ENCODE measurements at regions not wholly inside any gene's neighbourhood (a gene's known extent, or its start where the extent isn't known, plus 50 kb on each side); places are given as distances from the start of the nearest gene placed in this dataset.

GRCh38 chr6:133632906-133633305 is 256.0 kb upstream of the TCF21 start:
- Histone ChIP-seq H3K9ac (ENCODE audit: extremely low read depth, low read length, poor library complexity, severe bottlenecking) (no peak overlapping the region), H3K27me3 (ENCODE audit: control insufficient read depth, insufficient read depth, low read length, poor library complexity, severe bottlenecking) (no peaks in the 10 kb centered on the region), H3K27ac (ENCODE audit: low read depth, low read length) (no peak overlapping the region), H3K36me3 (ENCODE audit: control insufficient read depth, insufficient read depth, low read length) (no peaks in the 10 kb centered on the region), H3K4me3 (ENCODE audit: low read length) (no peak overlapping the region), H3K4me1 (ENCODE audit: control insufficient read depth, insufficient read depth, low read length) (peaks cover 2% of the 10 kb centered on the region), H3K9me3 (ENCODE audit: control insufficient read depth, low read length) (no peaks in the 10 kb centered on the region)
- TF ChIP-seq CTCF (conservative IDR thresholded peaks at IDR 0.05), result no peak
- Mint-ChIP-seq H3K27ac (no peak overlapping the region), H3K27me3 (ENCODE audit: insufficient read depth) (no peaks in the 10 kb centered on the region), H3K4me3 (no peak overlapping the region), H3K4me1 (no peaks in the 10 kb centered on the region), H3K9me3 (no peaks in the 10 kb centered on the region), H3K36me3 (ENCODE audit: low read depth) (no peaks in the 10 kb centered on the region)
- DNase-seq, result no peak
- WGBS, 2 experiments (ENCODE audit: insufficient coverage in 1 of 2, insufficient read length in 1 of 2), result 100% methylated on average over 2 of the region's 2 CpGs; no CpG with 5 or more reads in 1 of the 2 experiments

GRCh38 chr6:133634474-133634873 is 254.4 kb upstream of the TCF21 start:
- Mint-ChIP-seq H3K9me3 (peaks cover 7% of the 10 kb centered on the region), H3K27me3 (ENCODE audit: insufficient read depth) (no peaks in the 10 kb centered on the region), H3K4me3 (no peak overlapping the region), H3K4me1 (no peaks in the 10 kb centered on the region), H3K36me3 (ENCODE audit: low read depth) (no peaks in the 10 kb centered on the region), H3K27ac (no peak overlapping the region)
- no peak for TF ChIP-seq CTCF (conservative IDR thresholded peaks at IDR 0.05)
- WGBS, 2 experiments (ENCODE audit: insufficient coverage in 1 of 2, insufficient read length in 1 of 2), result 91 to 100% methylated on average over 2 to 3 of the region's 3 CpGs
- no peak overlapping the region for H3K9ac ChIP-seq (ENCODE audit: extremely low read depth, low read length, poor library complexity, severe bottlenecking)
- no peak overlapping the region for H3K4me3 ChIP-seq (ENCODE audit: low read length)
- peaks cover 2% of the 10 kb centered on the region for H3K4me1 ChIP-seq (ENCODE audit: control insufficient read depth, insufficient read depth, low read length)
- no peak overlapping the region for H3K27ac ChIP-seq (ENCODE audit: low read depth, low read length)
- DNase-seq, result no peak
- H3K9me3 ChIP-seq (ENCODE audit: control insufficient read depth, low read length), result peaks cover 7% of the 10 kb centered on the region
- H3K36me3 ChIP-seq (ENCODE audit: control insufficient read depth, insufficient read depth, low read length), result no peaks in the 10 kb centered on the region
- no peaks in the 10 kb centered on the region for H3K27me3 ChIP-seq (ENCODE audit: control insufficient read depth, insufficient read depth, low read length, poor library complexity, severe bottlenecking)

GRCh38 chr6:133635447-133635846 is 253.5 kb upstream of the TCF21 start:
- H3K4me1 ChIP-seq (ENCODE audit: control insufficient read depth, insufficient read depth, low read length), result peaks cover 2% of the 10 kb centered on the region
- H3K4me3 ChIP-seq (ENCODE audit: low read length), result no peak overlapping the region
- H3K36me3 Mint-ChIP-seq (ENCODE audit: low read depth), result no peaks in the 10 kb centered on the region
- H3K27ac Mint-ChIP-seq, result no peak overlapping the region
- 91 to 100% methylated on average over 1 to 2 of the region's 2 CpGs for WGBS, 2 experiments (ENCODE audit: insufficient coverage in 1 of 2, insufficient read length in 1 of 2)
- peaks cover 7% of the 10 kb centered on the region for H3K9me3 Mint-ChIP-seq
- no peaks in the 10 kb centered on the region for H3K4me1 Mint-ChIP-seq
- no peak overlapping the region for H3K9ac ChIP-seq (ENCODE audit: extremely low read depth, low read length, poor library complexity, severe bottlenecking)
- no peaks in the 10 kb centered on the region for H3K36me3 ChIP-seq (ENCODE audit: control insufficient read depth, insufficient read depth, low read length)
- H3K27ac ChIP-seq (ENCODE audit: low read depth, low read length), result no peak overlapping the region
- no peaks in the 10 kb centered on the region for H3K27me3 ChIP-seq (ENCODE audit: control insufficient read depth, insufficient read depth, low read length, poor library complexity, severe bottlenecking)
- H3K27me3 Mint-ChIP-seq (ENCODE audit: insufficient read depth), result no peaks in the 10 kb centered on the region
- H3K9me3 ChIP-seq (ENCODE audit: control insufficient read depth, low read length), result peaks cover 7% of the 10 kb centered on the region
- no peak for DNase-seq
- no peak for TF ChIP-seq CTCF (conservative IDR thresholded peaks at IDR 0.05)
- H3K4me3 Mint-ChIP-seq, result no peak overlapping the region

All from endodermal cell (in vitro differentiated cells).